ENCODE measurements at regions not wholly inside any gene's neighbourhood (a gene's known extent, or its start where the extent isn't known, plus 50 kb on each side); places are given as distances from the start of the nearest gene placed in this dataset.

DNA sequence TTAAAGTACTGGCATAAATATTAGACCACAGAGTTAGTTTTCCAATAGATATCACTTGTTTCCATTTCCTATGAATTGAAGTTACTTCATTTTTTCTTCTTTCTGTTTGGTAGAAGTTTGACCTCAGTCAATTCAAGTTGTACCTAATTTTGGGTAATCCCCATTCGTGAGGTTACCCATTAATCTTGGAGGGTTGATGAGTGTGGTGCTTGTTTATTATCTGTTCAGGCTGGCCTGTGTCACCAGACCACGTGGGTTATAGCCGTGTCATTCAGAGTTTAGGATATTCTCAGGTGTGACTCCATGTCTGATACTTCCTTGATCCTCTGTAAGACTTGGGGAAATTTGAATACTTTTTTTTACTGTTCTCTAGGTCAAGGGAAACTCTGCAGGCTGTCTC lies 133.9 kb upstream of the TPK1 start:
- H3K27me3 ChIP-seq (replicated peaks in 1 of 2; ENCODE audit: control insufficient read depth in 2 of 2, insufficient read depth in 2 of 2, low read length in 1 of 2) = no peaks in the 10 kb centered on the region
- no peak overlapping the region for H3K4me3 ChIP-seq
- no peak overlapping the region for H3K9ac ChIP-seq (ENCODE audit: control insufficient read depth, insufficient read depth, low read length)
- RAD21 ChIA-PET (ENCODE audit: unreplicated experiment) = no interaction called here
- POLR2A ChIA-PET = no interaction called here
- FAIRE-seq (no peak), ATAC-seq (peak; percentile 40), DNase-seq (ENCODE audit: low read depth, low spot score) (no peak)
- SMC1A ChIA-PET (ENCODE audit: uncharacterized antibody, unreplicated experiment) = no interaction called here
- H2AFZ ChIP-seq (ENCODE audit: control insufficient read depth, low read depth, low read length) = no peak overlapping the region
- H3K9me3 ChIP-seq (replicated peaks; ENCODE audit: control insufficient read depth, insufficient read depth, low read length) = no peaks in the 10 kb centered on the region
- BruUV-seq (replicated peaks) = no TSS peak
- intact Hi-C loops (cut with micrococcal nuclease; ENCODE audit: unreplicated experiment) = no loop called here
- WGBS (ENCODE audit: insufficient coverage, insufficient replicate concordance, low lambda C conversion rate, missing lambda C conversion rate) = 10% methylated on average over 3 of the region's 3 CpGs
- in situ Hi-C loops (cut with MboI) = no loop called here
- H3K4me1 ChIP-seq (ENCODE audit: control insufficient read depth, insufficient read depth, low read length) = no peaks in the 10 kb centered on the region
- H3K79me2 ChIP-seq (ENCODE audit: control insufficient read depth, insufficient read depth, low read length) = no peaks in the 10 kb centered on the region
- H3K27ac ChIP-seq (ENCODE audit: control insufficient read depth, insufficient read depth) = no peak overlapping the region
- CTCF ChIA-PET = interaction anchor here (1.8 kb wide), 1 partner anchor 9 kb away, joined by 6 read pairs; no protein-coding TSS in a partner anchor
- no peak overlapping the region for H3K4me2 ChIP-seq (ENCODE audit: control insufficient read depth, insufficient read depth)
- TF ChIP-seq PML (IDR thresholded peaks at IDR 0.05; ENCODE audit: low read length) (no peak), MLLT1 (IDR thresholded peaks at IDR 0.05) (no peak), NR2C2 (IDR thresholded peaks at IDR 0.05; ENCODE audit: borderline replicate concordance, control insufficient read depth, insufficient read length, low read depth) (no peak), KLF5 (IDR thresholded peaks at IDR 0.05; ENCODE audit: partially characterized antibody) (no peak), MTA2 (IDR thresholded peaks at IDR 0.05; ENCODE audit: low read depth) (no peak), TBL1XR1 (IDR thresholded peaks at IDR 0.05; ENCODE audit: low read depth, low read length) (no peak), DPF2 (IDR thresholded peaks at IDR 0.05) (no peak), EP300 (IDR thresholded peaks at IDR 0.05; ENCODE audit: borderline replicate concordance in 1 of 2, control insufficient read depth in 1 of 2, low read depth in 2 of 2, low read length in 2 of 2) (no peak), RAD51 (IDR thresholded peaks at IDR 0.05) (no peak), POLR2AphosphoS5 (IDR thresholded peaks at IDR 0.05; ENCODE audit: low read length) (no peak), NFYA (IDR thresholded peaks at IDR 0.05; ENCODE audit: borderline replicate concordance, low read depth, low read length) (no peak), ZSCAN29 (IDR thresholded peaks at IDR 0.05) (no peak), RELA (IDR thresholded peaks at IDR 0.05; ENCODE audit: borderline replicate concordance, partially characterized antibody) (no peak), IKZF1 (conservative IDR thresholded peaks at IDR 0.05) (no peak), ESRRA (IDR thresholded peaks at IDR 0.05; ENCODE audit: low read length) (no peak)
- TF ChIP-seq, protein P1, sequence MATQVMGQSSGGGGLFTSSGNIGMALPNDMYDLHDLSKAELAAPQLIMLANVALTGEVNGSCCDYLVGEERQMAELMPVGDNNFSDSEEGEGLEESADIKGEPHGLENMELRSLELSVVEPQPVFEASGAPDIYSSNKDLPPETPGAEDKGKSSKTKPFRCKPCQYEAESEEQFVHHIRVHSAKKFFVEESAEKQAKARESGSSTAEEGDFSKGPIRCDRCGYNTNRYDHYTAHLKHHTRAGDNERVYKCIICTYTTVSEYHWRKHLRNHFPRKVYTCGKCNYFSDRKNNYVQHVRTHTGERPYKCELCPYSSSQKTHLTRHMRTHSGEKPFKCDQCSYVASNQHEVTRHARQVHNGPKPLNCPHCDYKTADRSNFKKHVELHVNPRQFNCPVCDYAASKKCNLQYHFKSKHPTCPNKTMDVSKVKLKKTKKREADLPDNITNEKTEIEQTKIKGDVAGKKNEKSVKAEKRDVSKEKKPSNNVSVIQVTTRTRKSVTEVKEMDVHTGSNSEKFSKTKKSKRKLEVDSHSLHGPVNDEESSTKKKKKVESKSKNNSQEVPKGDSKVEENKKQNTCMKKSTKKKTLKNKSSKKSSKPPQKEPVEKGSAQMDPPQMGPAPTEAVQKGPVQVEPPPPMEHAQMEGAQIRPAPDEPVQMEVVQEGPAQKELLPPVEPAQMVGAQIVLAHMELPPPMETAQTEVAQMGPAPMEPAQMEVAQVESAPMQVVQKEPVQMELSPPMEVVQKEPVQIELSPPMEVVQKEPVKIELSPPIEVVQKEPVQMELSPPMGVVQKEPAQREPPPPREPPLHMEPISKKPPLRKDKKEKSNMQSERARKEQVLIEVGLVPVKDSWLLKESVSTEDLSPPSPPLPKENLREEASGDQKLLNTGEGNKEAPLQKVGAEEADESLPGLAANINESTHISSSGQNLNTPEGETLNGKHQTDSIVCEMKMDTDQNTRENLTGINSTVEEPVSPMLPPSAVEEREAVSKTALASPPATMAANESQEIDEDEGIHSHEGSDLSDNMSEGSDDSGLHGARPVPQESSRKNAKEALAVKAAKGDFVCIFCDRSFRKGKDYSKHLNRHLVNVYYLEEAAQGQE (IDR thresholded peaks at IDR 0.05; ENCODE audit: low read depth, low read length) = no peak
- TF ChIP-seq, protein P2, sequence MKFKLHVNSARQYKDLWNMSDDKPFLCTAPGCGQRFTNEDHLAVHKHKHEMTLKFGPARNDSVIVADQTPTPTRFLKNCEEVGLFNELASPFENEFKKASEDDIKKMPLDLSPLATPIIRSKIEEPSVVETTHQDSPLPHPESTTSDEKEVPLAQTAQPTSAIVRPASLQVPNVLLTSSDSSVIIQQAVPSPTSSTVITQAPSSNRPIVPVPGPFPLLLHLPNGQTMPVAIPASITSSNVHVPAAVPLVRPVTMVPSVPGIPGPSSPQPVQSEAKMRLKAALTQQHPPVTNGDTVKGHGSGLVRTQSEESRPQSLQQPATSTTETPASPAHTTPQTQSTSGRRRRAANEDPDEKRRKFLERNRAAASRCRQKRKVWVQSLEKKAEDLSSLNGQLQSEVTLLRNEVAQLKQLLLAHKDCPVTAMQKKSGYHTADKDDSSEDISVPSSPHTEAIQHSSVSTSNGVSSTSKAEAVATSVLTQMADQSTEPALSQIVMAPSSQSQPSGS (IDR thresholded peaks at IDR 0.05; ENCODE audit: low read length) = no peak
- H3K36me3 ChIP-seq (ENCODE audit: control insufficient read depth in 2 of 2, insufficient read depth in 2 of 2, low read length in 1 of 2) = no peaks in the 10 kb centered on the region
- no peaks in the 10 kb centered on the region for H4K20me1 ChIP-seq (ENCODE audit: control insufficient read depth, insufficient read depth)
